ENCODE measurements at regions not wholly inside any gene's neighbourhood (a gene's known extent, or its start where the extent isn't known, plus 50 kb on each side); places are given as distances from the start of the nearest gene placed in this dataset.
"Not testable (repeated sequence)": the region's sequence is repeated elsewhere in the genome, so short reads cannot be mapped to it uniquely, and the experiment has no call there.

GRCh38 chr13:110044551-110045111 is 258.2 kb upstream of the IRS2 start:
- DNase-seq (ENCODE audit: low spot score): no peak

DNA sequence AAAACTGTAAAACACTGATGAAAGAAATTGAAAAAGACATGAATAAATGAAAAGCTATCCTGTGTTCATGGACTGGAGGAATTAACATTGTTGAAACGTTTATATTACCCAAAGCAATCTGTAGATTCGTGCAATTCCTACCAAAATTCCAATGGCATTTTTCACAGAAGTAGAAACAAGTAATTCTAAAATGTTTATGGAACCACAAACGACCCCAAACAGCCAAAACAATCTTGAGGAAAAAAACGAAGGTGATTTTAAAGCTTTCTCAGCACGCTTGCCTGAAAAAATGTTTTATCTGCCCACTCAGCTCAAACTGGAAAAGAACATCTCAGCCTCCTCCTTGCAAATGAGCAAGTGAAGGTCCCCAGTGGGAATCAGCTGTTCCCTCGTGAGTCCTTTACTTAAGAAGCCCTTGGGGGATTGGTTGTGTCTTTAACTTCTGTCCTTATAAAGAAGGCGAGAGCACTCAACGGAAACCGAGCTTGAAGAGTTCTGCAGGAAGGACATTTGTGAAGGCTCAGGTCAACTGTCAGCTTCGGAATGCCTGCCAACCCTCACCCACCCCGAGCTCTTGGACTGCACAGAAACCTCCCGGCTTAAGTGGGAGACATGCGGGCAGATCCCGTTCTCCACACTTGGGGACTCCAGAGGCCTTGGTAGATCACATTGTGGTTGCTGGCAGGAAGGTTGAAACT is 256.0 kb upstream of the IRS2 start:
- peak; percentile 10 for DNase-seq (ENCODE audit: low spot score)

DNA sequence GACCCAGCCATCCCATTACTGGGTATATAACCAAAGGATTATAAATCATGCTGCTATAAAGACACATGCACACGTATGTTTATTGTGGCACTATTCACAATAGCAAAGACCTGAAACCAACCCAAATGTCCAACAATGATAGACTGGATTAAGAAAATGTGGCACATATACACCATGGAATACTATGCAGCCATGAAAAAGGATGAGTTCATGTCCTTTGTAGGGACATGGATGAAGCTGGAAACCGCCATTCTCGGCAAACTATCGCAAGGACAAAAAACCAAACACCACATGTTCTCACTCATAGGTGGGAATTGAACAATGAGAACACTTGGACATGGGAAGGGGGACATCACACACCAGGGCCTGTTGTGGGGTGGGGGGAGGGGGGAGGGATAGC is 255.3 kb upstream of the IRS2 start:
- DNase-seq (ENCODE audit: low spot score): not testable (repeated sequence)

GRCh38 chr13:110037925-110038573 is 251.7 kb upstream of the IRS2 start:
- DNase-seq (ENCODE audit: low spot score): no peak

GRCh38 chr13:110036060-110036459 is 249.7 kb upstream of the IRS2 start:
- no peak for DNase-seq (ENCODE audit: low spot score)

DNA sequence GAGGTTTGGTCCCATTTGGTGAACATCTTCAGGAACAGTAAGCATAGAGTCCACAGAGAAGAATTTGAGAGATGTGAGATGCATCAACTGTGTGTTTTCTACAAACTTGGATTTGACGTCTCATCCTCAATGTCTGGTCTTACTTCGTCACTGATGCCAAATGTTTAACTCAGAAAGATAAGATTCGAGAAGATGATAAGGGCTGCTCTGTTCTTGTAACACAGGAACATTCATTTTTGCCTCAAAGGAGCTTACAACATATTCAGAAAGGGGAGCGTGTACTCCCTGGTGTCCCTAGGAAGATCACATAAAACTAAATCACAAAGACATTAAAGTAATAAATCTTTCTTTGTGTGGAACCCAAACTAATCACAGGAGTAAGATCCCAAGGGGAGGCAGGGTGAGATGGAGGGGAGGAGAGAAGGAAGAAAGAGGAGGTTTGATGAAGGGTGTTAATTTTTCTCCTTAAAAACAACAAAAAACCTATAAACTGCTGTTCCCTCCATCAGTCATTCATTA is 247.7 kb upstream of the IRS2 start:
- no peak for DNase-seq (ENCODE audit: low spot score)

DNA sequence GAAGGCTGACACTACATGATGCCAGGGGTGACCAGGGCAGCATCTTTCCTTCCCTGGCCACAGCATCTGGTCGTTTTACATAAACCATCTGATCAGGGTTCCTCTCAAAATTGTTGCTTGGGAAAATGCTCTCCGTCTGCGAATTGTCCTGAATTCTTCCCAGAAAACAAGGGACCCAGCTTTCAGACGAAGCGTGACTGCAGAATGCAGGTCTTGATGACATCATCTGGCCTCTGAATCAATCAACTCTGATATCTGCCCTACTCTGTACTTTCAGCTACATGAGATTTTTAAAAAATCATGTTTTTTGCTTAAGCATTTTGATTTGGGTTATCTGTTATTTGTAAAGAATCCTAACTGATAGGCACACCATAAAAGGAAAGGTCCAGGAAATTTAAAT is 246.6 kb upstream of the IRS2 start:
- DNase-seq (ENCODE audit: low spot score): no peak

GRCh38 chr13:110030394-110030928 is 244.1 kb upstream of the IRS2 start:
- no peak for DNase-seq (ENCODE audit: low spot score)

GRCh38 chr13:110028838-110029621 is 242.6 kb upstream of the IRS2 start:
- no peak for DNase-seq (ENCODE audit: low spot score)

DNA sequence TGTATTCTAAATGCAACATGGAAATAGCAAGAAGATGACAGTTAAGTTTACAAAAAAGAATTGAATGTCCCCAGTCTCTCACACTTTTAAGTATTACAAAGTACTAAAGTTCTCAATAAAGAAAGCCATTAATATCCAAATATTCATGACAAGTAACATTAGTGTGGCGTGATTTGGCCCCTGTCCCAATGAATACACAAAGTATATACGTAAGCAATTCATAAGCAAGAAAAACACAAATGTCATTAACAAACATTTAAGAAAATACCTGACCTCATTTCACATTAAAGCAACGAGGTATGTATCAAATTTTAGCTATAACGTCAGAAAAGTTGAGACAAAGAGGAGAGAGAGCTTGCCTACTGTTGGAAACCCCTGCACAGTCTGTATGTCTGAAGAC is 241.9 kb upstream of the IRS2 start:
- DNase-seq (ENCODE audit: low spot score): no peak

- no peak for DNase-seq (ENCODE audit: low spot score)
Measured at GRCh38 chr13:110027470-110028240, 241.3 kb upstream of the IRS2 start.

- DNase-seq (ENCODE audit: low spot score): no peak
Measured at GRCh38 chr13:110024645-110024980, 238.2 kb upstream of the IRS2 start.

GRCh38 chr13:110023729-110024644 is 237.6 kb upstream of the IRS2 start:
- DNase-seq (ENCODE audit: low spot score): no peak

- no peak for DNase-seq (ENCODE audit: low spot score)
Measured at GRCh38 chr13:110018009-110018408, 231.6 kb upstream of the IRS2 start.

- no peak for DNase-seq (ENCODE audit: low spot score)
Measured at GRCh38 chr13:110017379-110017778, 231.0 kb upstream of the IRS2 start.

GRCh38 chr13:110015253-110015652 is 228.9 kb upstream of the IRS2 start:
- DNase-seq (ENCODE audit: low spot score): no peak

DNA sequence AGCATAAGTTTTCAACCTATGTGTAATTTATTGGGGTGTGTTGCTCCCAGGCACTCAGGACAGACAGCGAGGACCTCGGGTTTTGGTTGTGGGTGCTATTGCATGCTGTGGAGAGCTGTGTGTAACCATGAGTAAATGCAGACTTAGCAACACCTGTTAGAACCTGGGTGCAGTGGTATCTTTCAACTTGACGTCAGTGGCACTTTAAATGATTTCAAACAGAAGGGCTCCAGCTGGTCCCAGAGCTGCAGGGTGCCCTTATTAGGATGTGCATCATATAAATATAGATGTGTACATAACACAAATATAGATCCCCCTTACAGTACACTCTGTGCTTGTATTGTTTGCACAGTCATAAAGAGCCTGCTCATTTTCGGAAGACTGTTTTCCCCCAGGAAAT is 228.3 kb upstream of the IRS2 start:
- DNase-seq (ENCODE audit: low spot score): no peak

- DNase-seq (ENCODE audit: low spot score): no peak
Measured at GRCh38 chr13:110012102-110012739, 225.8 kb upstream of the IRS2 start.

GRCh38 chr13:110010404-110011138 is 224.2 kb upstream of the IRS2 start:
- no peak for DNase-seq (ENCODE audit: low spot score)

Data from NAMALWA (cell line).